HG02759 (cell line): ENCODE measurements at regions not wholly inside any gene's neighbourhood (a gene's known extent, or its start where the extent isn't known, plus 50 kb on each side); places are given as distances from the start of the nearest gene placed in this dataset.

Experiments
- ATAC-seq: cut with Tn5 transposase; IDR thresholded peaks from one replicate; pipeline ENCODE4 v1.9.1; 2021; ENCODE audit warnings: mild to moderate bottlenecking, moderate library complexity; ENCODE audit not compliant: unreplicated experiment

DNA sequence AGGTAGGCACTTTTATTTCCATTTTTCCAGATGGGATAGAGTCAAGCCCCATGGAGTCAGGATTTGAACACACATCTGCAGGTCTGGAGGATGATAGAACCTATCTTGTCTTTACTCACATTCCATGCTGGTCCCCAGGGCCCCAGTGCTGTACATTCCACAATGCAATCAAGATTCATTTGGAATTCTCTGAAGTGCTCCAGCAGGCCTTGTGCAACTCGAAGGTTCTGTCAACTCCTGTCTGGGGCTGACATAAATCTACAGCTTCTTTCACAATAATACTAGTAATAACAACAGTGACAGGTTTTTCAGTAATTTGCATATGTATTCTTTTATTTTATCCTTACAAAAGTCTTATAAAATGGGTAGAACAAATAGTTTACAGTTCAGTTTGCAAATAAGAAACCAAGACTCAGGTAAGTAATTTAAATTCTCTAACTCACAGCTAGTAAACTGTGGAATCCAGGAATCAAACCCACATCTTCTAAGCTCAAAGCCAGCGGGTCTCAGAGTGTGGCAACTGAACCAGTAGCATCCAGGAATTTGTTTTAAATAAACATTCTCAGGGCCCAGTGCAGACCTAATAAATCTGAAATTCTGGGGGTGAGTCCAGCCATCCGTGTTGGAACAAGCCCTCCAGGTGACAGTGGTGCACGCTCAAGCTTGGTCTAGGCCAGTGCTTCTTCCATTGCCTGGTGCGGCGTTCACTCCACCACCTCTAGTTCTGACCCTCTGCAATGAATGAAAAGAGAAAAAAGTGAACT, 137.0 kb upstream of the TNFAIP3 start:
- no peak for ATAC-seq

DNA sequence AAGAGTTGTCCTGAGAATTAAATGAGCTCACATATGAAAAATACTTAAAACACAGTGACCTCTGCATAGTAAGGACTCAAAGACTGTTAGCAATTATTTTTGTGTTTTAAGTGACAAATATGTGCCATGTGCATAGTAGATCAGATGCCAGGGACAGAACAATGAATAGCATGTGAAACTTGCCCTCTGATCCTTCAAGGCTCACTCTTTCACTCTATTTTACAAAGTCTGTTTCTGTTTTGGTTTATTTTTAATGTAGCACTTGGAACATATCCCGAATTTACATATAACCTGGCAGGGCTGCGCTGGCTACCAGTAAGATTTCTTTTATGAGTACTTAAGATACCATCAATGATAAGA, 135.5 kb upstream of the TNFAIP3 start:
- ATAC-seq, result no peak

- no peak for ATAC-seq
These were observed 135.0 kb upstream of the TNFAIP3 start for GRCh38 chr6:137731960-137732616.

- ATAC-seq, result no peak
These were observed 133.7 kb upstream of the TNFAIP3 start for GRCh38 chr6:137733372-137733771.

GRCh38 chr6:137734005-137734874, 132.8 kb upstream of the TNFAIP3 start:
- no peak for ATAC-seq

DNA sequence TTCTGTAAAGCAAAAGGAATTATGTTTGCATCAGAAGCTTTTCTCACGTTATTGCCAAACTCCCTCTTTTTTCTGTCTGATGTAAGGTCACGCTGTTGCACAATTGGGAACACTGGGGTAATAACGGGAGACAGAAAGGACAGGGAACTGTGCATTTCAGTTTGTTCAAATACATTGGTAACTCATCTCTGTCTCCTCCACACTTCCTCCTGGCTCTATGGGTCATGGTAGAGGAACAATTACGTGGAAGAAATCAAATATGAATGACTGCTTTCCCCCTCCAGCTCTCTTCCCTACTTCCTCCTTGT, 132.2 kb upstream of the TNFAIP3 start:
- no peak for ATAC-seq

DNA sequence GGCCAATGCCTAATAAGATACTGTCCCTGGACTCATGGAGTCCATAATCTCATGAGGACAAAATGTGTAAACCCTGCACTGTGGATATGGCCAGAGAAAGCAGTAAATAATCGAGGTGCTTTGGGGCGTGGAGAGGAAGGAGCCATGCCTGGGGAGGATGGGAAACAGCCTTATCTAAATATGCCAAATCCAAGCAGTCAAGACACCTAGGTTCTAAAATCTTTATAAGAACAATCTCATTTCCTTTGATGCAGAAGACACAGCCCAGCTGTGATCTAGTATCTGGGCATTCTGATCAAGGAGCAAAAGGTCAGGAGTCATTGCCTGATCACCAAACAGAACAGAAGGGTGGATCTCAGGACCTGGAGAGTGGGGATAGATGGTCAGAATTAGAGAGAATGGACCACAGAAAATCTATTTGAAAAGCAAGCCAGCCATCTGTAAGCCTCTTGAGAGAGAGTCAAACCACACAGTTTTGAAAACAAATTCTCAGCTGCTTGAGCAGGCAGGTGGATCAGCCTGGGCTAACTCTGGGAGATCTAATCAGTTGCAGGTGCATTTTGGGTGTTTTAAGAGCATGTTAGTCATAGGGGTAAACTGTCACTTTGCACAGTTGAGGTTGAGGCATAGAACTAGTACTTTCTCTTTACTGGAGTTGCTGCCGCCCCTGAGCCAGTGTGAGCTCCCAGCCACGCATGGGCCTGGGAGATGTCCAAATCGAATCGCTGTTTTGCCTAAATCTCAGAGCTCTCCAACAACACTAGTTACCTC, 130.8 kb upstream of the TNFAIP3 start:
- ATAC-seq, result peak; percentile 82

DNA sequence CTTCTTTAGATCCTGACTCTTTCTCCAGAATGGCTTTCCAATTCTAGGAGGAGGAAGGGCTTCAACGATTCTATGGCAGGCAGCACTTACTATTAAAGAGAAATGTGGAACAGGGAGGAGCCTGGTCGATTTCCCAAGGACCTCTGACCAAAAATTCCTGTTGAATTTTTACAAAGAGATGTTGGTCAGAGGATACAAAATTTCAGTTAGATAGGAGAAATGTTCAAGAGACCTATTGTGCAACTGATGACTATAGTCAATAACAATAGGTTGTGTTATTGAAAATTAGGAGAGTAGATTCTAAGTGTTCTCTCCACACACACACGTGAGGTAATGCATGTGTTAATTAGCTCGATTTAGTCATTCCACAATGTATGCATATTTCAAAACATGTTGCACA, 130.1 kb upstream of the TNFAIP3 start:
- ATAC-seq, result no peak

DNA sequence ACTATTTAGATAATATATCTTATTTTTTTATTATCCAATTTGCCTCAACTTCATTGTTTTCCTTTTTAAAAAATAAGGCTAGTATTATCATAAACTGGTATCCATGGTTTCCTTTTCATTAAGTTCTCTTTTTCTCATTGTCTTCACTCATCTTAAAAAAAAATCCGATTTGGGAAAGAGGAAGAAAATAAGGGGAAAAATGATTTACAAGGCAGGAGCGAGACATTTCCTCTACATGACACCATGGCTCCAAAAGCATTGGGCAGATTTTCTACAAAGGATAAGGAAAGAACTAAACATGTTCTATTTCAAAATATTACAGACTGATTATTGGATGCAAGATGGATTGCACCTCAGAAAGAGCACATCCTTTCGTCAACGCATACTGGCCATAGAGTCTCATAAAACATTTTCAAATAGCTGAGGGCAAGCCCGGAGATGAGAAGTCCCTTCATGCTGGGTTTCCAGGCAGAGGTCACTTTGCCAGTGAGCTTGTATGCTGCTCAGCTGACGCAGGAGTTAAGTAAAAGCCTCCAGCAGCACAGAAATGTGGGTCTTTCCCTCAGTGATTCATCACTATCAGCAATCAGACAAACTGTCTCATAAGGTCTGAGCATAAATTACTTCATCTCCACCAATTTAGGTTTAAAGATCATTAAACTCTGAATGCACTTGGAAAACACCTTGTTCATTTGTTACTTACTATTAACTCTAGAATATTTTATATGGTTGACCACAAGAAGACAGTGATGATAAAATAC, 129.0 kb upstream of the TNFAIP3 start:
- ATAC-seq, result no peak

DNA sequence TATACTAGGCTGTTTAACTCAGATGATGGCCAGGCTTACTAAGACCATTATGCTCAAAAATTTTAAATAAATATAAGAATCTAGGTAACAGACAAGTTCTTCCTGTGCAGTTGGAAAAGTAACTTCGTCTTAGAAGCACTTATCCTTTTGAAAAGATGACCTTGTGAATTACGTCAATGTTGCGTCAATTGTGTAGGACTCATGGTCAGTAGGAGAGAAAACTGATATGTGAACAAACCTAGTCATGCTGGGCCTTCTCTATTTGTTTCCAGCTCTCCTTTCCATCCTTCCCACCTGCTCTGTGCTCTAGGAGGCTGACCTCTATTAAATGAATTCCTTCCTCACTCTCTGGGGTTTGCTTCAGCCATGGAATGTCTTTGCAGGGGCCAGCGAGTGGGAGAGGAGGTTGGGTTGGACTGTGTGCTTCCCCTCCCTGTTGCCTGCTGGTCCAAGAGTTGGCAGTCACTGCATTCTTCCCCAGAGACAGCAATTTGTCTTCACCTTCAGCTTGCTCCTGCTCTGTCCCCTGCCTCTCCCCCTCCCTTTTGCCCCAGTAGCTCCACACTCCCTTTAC, 128.0 kb upstream of the TNFAIP3 start:
- no peak for ATAC-seq

DNA sequence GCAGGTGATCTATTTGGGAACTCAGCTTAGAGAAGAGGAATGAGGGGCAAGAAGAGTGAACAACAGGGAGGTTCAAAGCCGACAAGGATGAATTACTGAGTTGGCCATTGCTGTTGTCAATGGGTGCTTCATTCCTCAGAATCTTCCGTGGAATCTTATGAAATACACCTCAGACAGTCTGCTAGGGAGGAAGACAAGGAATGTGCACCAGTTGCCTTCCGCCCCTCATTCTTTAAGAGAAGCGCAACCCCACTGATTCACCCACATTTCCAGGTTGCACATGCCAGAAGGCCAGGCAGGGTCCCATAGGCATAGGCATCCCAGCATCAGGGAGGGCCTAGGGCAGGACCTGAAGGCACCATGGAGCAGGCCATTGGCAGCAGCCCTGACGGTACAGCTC, 127.5 kb upstream of the TNFAIP3 start:
- no peak for ATAC-seq

GRCh38 chr6:137740091-137740755, 126.8 kb upstream of the TNFAIP3 start:
- ATAC-seq, result no peak

DNA sequence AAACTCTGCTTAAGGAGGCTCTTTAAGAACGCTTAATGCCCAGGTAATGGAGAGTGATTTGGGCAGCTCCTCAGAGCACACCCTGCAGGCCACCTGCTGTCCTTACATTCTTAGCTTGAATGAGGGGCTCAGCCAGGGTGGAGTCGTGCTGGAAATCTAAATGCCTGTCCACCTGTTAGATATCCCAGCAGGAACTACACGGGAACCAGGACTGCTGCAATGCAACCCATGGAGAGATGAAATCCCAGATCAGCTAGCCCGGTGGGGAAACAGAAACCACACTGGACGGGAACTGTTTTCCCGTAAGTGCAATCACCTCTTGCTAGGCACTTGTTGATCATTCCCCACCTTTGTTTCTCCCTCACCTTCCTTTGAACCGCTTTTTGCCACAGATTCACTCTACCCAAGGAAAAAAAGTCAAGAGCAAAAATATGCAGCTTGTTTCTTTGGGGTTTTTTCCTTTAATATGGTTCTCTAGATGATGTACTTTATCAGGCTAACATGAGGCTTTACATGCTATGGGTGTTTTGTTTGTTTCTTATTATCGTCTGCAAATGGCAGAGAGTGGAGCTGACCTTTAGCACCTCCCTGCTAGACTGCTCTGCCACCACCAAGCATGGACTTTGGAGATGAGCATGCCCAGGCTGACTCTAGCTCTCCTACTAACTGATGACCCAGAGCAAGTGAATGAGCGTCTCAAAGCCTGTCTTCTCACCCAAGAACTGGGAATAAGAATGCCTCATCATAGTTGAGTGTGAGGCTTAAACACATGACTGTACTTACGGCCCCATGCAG, 125.9 kb upstream of the TNFAIP3 start:
- no peak for ATAC-seq

- ATAC-seq, result no peak
These were observed 123.6 kb upstream of the TNFAIP3 start for GRCh38 chr6:137743493-137743892.

GRCh38 chr6:137744877-137745276, 122.2 kb upstream of the TNFAIP3 start:
- ATAC-seq, result peak; percentile 83

DNA sequence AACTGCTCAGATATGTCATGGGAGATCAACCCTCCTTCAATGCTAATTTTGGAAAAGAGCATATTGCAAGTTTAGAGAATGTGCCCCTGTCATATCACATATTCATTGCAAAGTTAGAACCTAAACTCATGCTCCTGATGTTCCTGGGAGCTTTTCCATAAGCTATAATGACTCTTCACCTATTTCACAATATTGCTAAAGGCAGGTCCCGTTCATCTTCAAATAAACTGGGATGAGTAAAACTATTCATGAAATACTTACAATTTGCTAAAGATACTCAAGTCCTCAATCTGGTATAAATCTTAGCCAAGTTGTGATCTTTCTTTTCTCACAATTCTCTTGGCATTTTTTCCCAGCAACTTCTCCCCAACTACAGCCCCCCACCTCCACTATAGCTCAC, 121.7 kb upstream of the TNFAIP3 start:
- no peak for ATAC-seq

- peak; percentile 46 for ATAC-seq
These were observed 120.8 kb upstream of the TNFAIP3 start for GRCh38 chr6:137746264-137746663.

- no peak for ATAC-seq
These were observed 117.3 kb upstream of the TNFAIP3 start for GRCh38 chr6:137749696-137750211.

GRCh38 chr6:137750297-137750696, 116.8 kb upstream of the TNFAIP3 start:
- ATAC-seq, result no peak
